BLaER1 treated with 17β-estradiol and CSF1 and Interleukin-3, amounts not matched to agents 10 nM and 100 nM (cell line): ENCODE measurements at regions not wholly inside any gene's neighbourhood (a gene's known extent, or its start where the extent isn't known, plus 50 kb on each side); places are given as distances from the start of the nearest gene placed in this dataset.

ENCODE experiments used
- H3K27ac ChIP-seq, 11 experiments: shearing (Covaris generic); formaldehyde crosslinking; 2 replicates each; pipeline ENCODE4 v1.8.1; 2022
- H3K27me3 ChIP-seq, 11 experiments: shearing (Covaris generic); formaldehyde crosslinking; 2 replicates each; pipeline ENCODE4 v1.8.1; 2022
- H3K36me3 ChIP-seq, 11 experiments: shearing (Covaris generic); formaldehyde crosslinking; 2 replicates each; pipeline ENCODE4 v1.8.1; 2022
- H3K4me1 ChIP-seq, 10 experiments: shearing (Covaris generic); formaldehyde crosslinking; 2 replicates each; pipeline ENCODE4 v1.8.1; 2022
- H3K4me2 ChIP-seq, 11 experiments: shearing (Covaris generic); formaldehyde crosslinking; 2 replicates each; pipeline ENCODE4 v1.8.1; 2022
- H3K4me3 ChIP-seq, 10 experiments: shearing (Covaris generic); formaldehyde crosslinking; 2 replicates each; pipeline ENCODE4 v1.8.1; 2022
- H3K9ac ChIP-seq, 11 experiments: shearing (Covaris generic); formaldehyde crosslinking; 2 replicates each; pipeline ENCODE4 v1.8.1; 2022
- H3K9me3 ChIP-seq, 11 experiments: shearing (Covaris generic); formaldehyde crosslinking; replicated peaks in 1 of 11; 2 replicates each; pipeline ENCODE4 v1.8.1; 2022
- H4K20me1 ChIP-seq, 11 experiments: shearing (Covaris generic); formaldehyde crosslinking; 2 replicates each; pipeline ENCODE4 v1.8.1; 2022
- Cebpa-rat ChIP-seq, 11 experiments: shearing (Covaris generic); IDR thresholded peaks; 2 replicates each; pipeline ENCODE4 v1.8.1; 2022

DNA sequence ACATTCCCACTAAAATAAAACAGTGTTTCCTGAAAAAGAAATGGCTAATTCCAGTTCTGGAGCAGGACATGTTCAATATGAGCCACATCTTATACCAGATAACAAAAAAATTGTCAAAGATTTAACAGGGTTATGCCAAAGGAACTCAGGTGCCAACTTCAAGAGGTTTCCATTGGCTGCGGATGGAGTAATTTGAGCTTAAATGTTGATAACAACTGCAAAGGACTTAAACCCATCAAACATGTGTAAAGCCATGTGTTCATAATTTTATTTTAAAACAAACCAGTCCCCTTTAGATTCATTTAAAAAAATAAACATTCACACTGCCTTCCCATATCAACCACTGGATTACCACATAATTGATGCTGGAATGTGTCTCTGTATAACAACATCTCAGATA is 156.4 kb upstream of the PCDH18 start:
- no peak overlapping the region for H3K9ac ChIP-seq
- no peak overlapping the region for H3K4me2 ChIP-seq
- H4K20me1 ChIP-seq: peaks cover 0 to 96% (median 0%) of the 10 kb centered on the region in 11 experiments; a peak in 3 of 22 replicates
- H3K4me1 ChIP-seq: peaks cover 0 to 25% (median 0%) of the 10 kb centered on the region in 10 experiments; a peak in 4 of 20 replicates
- no peaks in the 10 kb centered on the region for H3K27me3 ChIP-seq
- TF ChIP-seq Cebpa-rat (IDR thresholded peaks at IDR 0.05): no peak
- no peak overlapping the region for H3K27ac ChIP-seq
- H3K9me3 ChIP-seq: no peaks in the 10 kb centered on the region
- H3K36me3 ChIP-seq: peaks cover 0 to 74% (median 0%) of the 10 kb centered on the region in 11 experiments; a peak in 4 of 22 replicates
- no peak overlapping the region for H3K4me3 ChIP-seq

DNA sequence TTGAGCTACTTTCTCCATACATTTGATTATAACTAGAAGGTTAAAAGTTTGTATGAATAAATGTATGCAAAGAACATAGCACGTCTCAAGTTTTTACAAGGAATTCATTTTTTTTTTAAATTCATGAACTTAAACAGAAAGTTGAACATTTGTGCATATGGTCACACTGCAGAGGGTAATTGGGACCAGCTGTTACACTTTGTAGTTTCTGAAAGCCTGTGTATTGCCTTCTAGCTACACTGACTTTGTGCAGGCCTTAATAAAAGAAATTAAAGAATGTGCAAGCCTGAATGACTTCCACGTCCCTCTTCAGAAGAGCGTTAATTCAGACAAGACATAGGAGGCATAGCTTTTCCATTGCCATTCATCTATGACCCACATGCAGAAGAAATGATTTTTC is 153.1 kb upstream of the PCDH18 start:
- H3K27me3 ChIP-seq: no peaks in the 10 kb centered on the region
- peaks cover 0 to under 1% (median 0%) of the 10 kb centered on the region in 11 experiments; a peak in 1 of 22 replicates for H3K9me3 ChIP-seq
- H3K9ac ChIP-seq: no peak overlapping the region
- peaks cover 0 to 54% (median 0%) of the 10 kb centered on the region in 11 experiments; a peak in 4 of 22 replicates for H3K36me3 ChIP-seq
- TF ChIP-seq Cebpa-rat (IDR thresholded peaks at IDR 0.05): no peak
- no peak overlapping the region for H3K27ac ChIP-seq
- no peak overlapping the region for H3K4me3 ChIP-seq
- no peak overlapping the region for H3K4me2 ChIP-seq
- H3K4me1 ChIP-seq: peaks cover 0 to 12% (median 0%) of the 10 kb centered on the region in 10 experiments; a peak in 2 of 20 replicates
- peaks cover 0 to 99% (median 0%) of the 10 kb centered on the region in 11 experiments; a peak in 3 of 22 replicates for H4K20me1 ChIP-seq

DNA sequence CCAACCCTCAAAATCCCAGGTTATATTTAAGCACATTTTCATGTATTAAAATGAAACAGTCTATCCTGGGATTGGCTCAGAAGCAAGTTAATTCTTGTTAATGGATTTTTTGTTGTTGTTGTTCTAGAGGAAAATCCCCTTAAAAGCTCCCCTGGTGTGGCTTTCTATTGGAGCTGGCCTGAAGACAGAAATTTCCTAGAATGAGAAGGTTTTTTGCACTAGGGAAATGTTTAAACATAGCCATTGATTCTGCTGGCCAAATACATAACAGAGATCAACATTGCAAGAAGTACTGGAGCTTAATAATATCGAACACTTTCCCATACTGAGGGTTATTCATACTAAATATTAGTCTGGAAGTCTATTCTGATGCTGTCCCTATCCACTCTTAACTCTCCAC is 148.8 kb upstream of the PCDH18 start:
- Histone ChIP-seq H4K20me1 (peaks cover 0 to 70% (median 0%) of the 10 kb centered on the region in 11 experiments; a peak in 3 of 22 replicates), H3K9ac (no peak overlapping the region), H3K36me3 (peaks cover 0 to 44% (median 0%) of the 10 kb centered on the region in 11 experiments; a peak in 5 of 22 replicates), H3K27me3 (no peaks in the 10 kb centered on the region), H3K27ac (no peak overlapping the region), H3K4me1 (peaks cover 0 to 34% (median 0%) of the 10 kb centered on the region in 10 experiments; a peak in 3 of 20 replicates), H3K9me3 (peaks cover 0 to 29% (median 5%) of the 10 kb centered on the region in 11 experiments; a peak in 9 of 22 replicates), H3K4me2 (peak overlapping the region in 2 of 11 experiments; percentile 8 to 26; a peak in 1 of 22 replicates), H3K4me3 (no peak overlapping the region)
- no peak for TF ChIP-seq Cebpa-rat (IDR thresholded peaks at IDR 0.05)

DNA sequence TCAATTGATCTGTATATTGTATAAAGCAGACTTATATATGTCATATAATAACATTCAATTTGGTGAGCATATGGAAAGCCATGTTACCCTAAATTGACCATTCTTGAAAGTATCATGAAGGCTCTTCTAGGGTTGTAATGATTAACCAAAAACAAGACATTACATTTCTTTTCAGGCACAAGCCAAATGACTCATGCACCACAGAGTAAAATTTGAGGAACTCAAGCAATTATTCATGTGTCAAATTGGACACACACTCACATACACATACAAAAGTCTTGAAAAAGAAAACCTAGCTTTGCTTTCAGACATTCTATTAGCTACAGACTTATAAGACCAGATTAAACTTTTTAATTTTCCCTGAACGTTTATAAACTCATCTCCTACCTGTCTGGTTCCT is 146.5 kb upstream of the PCDH18 start:
- H3K9me3 ChIP-seq: peaks cover 0 to 35% (median 5%) of the 10 kb centered on the region in 11 experiments; a peak in 9 of 22 replicates
- peaks cover 0 to 34% (median 0%) of the 10 kb centered on the region in 10 experiments; a peak in 3 of 20 replicates for H3K4me1 ChIP-seq
- no peak overlapping the region; a peak in 1 of 22 replicates for H3K27ac ChIP-seq
- H4K20me1 ChIP-seq: peaks cover 0 to 47% (median 0%) of the 10 kb centered on the region in 11 experiments; a peak in 3 of 22 replicates
- peaks cover 0 to 42% (median 0%) of the 10 kb centered on the region in 11 experiments; a peak in 5 of 22 replicates for H3K36me3 ChIP-seq
- H3K4me2 ChIP-seq: 0 out of 22 replicates have a peak overlapping the region, but pooled peaks of 1 of the 11 experiments have one; percentile 5
- no peaks in the 10 kb centered on the region for H3K27me3 ChIP-seq
- no peak overlapping the region for H3K9ac ChIP-seq
- no peak overlapping the region for H3K4me3 ChIP-seq
- TF ChIP-seq Cebpa-rat (IDR thresholded peaks at IDR 0.05): no peak

DNA sequence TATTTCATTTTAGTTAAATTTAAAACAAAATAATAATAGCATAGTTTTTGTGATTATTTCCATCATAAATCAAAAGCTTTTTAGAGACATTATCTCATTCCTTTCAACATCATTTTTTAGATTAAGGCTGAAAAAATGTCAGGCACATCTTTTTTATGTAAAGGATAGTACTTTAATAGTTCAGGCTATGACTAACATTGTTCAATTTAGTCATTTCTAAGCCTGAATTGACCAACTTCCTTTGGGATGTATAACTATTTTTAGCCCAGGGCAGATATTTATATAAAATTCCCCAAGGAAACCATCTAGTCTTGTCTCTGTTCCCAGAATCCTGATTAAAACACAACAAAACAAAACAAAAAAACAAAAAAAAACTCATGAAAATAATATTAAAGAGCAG is 145.6 kb upstream of the PCDH18 start:
- Histone ChIP-seq H3K9me3 (peaks cover 0 to 35% (median 5%) of the 10 kb centered on the region in 11 experiments; a peak in 9 of 22 replicates), H4K20me1 (peaks cover 0 to 38% (median 0%) of the 10 kb centered on the region in 11 experiments; a peak in 3 of 22 replicates), H3K4me3 (no peak overlapping the region), H3K27me3 (no peaks in the 10 kb centered on the region), H3K27ac (no peak overlapping the region), H3K9ac (no peak overlapping the region), H3K4me1 (peaks cover 0 to 34% (median 0%) of the 10 kb centered on the region in 10 experiments; a peak in 3 of 20 replicates), H3K4me2 (no peak overlapping the region), H3K36me3 (peaks cover 0 to 42% (median 0%) of the 10 kb centered on the region in 11 experiments; a peak in 5 of 22 replicates)
- TF ChIP-seq Cebpa-rat (IDR thresholded peaks at IDR 0.05): no peak

DNA sequence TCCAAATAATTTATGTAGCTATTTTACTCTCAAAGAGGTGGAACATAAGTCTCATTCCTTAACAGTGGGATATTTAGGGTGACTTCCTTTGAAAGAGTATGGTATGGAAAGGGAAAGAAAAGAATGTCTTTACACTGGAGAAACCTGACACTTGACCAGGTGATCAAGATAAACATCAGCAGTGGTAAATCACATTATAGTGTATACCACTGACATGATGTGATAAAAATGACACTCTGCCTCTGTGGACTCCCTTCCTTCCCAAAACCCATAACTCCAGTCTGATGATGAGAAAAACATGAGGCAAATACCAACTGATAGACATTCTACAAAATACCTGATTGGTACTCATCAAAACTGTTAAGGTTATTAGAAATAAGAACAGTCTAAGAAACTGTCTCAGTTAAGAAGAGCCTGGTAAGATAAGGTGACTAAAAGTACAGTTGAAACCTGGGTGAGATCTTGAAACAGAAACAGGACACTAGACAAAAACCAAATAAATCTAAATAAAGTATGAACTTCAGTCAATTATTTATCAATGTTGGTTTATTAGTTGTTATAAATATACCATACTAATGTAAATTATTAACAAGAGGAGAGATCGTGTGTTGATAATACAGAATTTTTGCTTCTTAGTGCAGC is 144.2 kb upstream of the PCDH18 start:
- peaks cover 0 to 35% (median 5%) of the 10 kb centered on the region in 11 experiments; a peak in 9 of 22 replicates for H3K9me3 ChIP-seq

DNA sequence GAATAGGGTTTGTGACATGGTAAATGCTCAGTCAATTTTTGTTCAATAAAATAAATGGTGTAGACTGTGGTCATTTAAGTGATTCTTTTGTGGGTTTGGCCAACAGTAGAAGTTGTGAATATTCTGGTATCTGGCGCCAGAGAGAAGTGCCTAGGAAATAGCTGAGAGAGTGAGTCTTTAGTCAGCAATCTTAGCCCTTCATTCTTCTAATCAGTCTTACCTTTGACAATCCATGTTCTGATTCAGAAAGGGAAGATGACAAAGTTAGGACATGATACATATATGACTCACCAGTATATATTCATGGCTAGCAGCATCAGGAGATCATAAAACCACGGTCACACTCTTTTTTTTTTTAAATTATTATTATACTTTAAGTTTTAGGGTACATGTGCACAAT is 141.8 kb upstream of the PCDH18 start:
- H3K36me3 ChIP-seq: peaks cover 0 to 19% (median 0%) of the 10 kb centered on the region in 11 experiments; a peak in 4 of 22 replicates
- H3K27me3 ChIP-seq: no peaks in the 10 kb centered on the region
- peaks cover 0 to 8% (median 0%) of the 10 kb centered on the region in 10 experiments; a peak in 2 of 20 replicates for H3K4me1 ChIP-seq
- TF ChIP-seq Cebpa-rat (IDR thresholded peaks at IDR 0.05): no peak
- no peak overlapping the region for H3K4me2 ChIP-seq
- peaks cover 0 to 21% (median 2%) of the 10 kb centered on the region in 11 experiments; a peak in 8 of 22 replicates for H3K9me3 ChIP-seq
- H3K27ac ChIP-seq: no peak overlapping the region
- H3K4me3 ChIP-seq: no peak overlapping the region
- no peak overlapping the region for H3K9ac ChIP-seq
- peaks cover 0 to 6% (median 0%) of the 10 kb centered on the region in 11 experiments; a peak in 3 of 22 replicates for H4K20me1 ChIP-seq

More for the DNA sequence above, 144.2 kb upstream of the PCDH18 start:
- Histone ChIP-seq H3K36me3 (peaks cover 0 to 41% (median 0%) of the 10 kb centered on the region in 11 experiments; a peak in 5 of 22 replicates), H3K4me1 (peaks cover 0 to 31% (median 0%) of the 10 kb centered on the region in 10 experiments; a peak in 3 of 20 replicates), H3K4me2 (no peak overlapping the region), H3K27me3 (no peaks in the 10 kb centered on the region), H3K4me3 (no peak overlapping the region), H3K9ac (no peak overlapping the region), H4K20me1 (peaks cover 0 to 24% (median 0%) of the 10 kb centered on the region in 11 experiments; a peak in 3 of 22 replicates), H3K27ac (no peak overlapping the region)
- TF ChIP-seq Cebpa-rat (IDR thresholded peaks at IDR 0.05): no peak

DNA sequence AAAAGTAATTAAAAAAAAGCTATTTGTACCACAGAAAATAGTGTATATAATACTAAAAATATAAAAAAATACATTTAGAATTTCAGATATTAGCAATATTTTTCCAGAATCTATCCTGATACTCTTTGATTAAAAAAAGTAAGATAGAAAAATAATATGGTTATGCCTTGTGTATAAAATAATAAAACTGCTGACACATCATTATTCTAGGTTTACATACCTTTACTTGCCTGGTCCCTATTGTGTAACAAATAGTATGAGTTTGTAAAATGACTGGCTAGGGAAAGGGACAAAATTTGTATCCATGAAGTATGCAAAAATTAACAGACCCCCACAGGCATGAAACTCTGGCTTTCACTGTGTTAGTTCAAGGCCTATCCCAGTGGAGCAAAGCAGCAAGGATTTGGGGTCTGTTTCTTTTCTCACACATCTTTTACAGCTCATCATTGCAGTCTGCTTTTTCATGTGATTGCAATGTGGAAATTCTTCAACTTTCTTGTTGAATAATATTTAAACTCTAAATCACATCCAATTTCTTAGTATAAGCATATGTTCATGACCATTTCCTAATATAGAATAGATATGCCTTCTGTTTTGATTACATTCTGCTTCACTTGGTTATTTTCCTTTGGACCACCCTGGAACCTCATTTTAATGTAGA is 136.7 kb upstream of the PCDH18 start:
- Histone ChIP-seq H3K4me1 (peaks cover 0 to 15% (median 0%) of the 10 kb centered on the region in 10 experiments; a peak in 3 of 20 replicates), H3K27ac (no peak overlapping the region), H3K9ac (no peak overlapping the region), H3K4me2 (no peak overlapping the region), H3K36me3 (no peaks in the 10 kb centered on the region), H3K27me3 (no peaks in the 10 kb centered on the region), H3K4me3 (no peak overlapping the region), H4K20me1 (peaks cover 0 to 3% (median 0%) of the 10 kb centered on the region in 11 experiments; a peak in 1 of 22 replicates), H3K9me3 (no peaks in the 10 kb centered on the region)
- no peak for TF ChIP-seq Cebpa-rat (IDR thresholded peaks at IDR 0.05)
